OCI-LY1 (cell line): ENCODE measurements at regions not wholly inside any gene's neighbourhood (a gene's known extent, or its start where the extent isn't known, plus 50 kb on each side); places are given as distances from the start of the nearest gene placed in this dataset.

Source experiments
- CTCF ChIP-seq: fragments of 200-600 bp; sonication (generic), shearing (Covaris generic); IDR thresholded peaks from 2 replicates; pipeline ENCODE4 v1.5.1; 2017; ENCODE audit warnings: mild to moderate bottlenecking, antibody characterized with exemption, low read length, moderate library complexity, mixed read lengths
- EZH2 ChIP-seq: fragments of 200-600 bp; sonication (generic), shearing (Covaris generic); IDR thresholded peaks from 2 replicates; pipeline ENCODE4 v1.8.0; 2017; ENCODE audit warnings: borderline replicate concordance, mixed run types, mild to moderate bottlenecking, antibody characterized with exemption, low read length, moderate library complexity, mixed read lengths

GRCh38 chr6:53741034-53741823 lies 53.6 kb upstream of the LRRC1 start:
- TF ChIP-seq CTCF (no peak), EZH2 (no peak)
